GM19324 (cell line): ENCODE measurements at regions not wholly inside any gene's neighbourhood (a gene's known extent, or its start where the extent isn't known, plus 50 kb on each side); places are given as distances from the start of the nearest gene placed in this dataset.

Experiments
- ATAC-seq: cut with Tn5 transposase; IDR thresholded peaks from one replicate; pipeline ENCODE4 v1.9.1; 2021; ENCODE audit warnings: mild to moderate bottlenecking, moderate library complexity; ENCODE audit not compliant: unreplicated experiment, low FRiP score

GRCh38 chr7:124364283-124364682 lies 331.4 kb upstream of the TMEM229A start:
- no peak for ATAC-seq

GRCh38 chr7:124354201-124354600 lies 321.3 kb upstream of the TMEM229A start:
- ATAC-seq: no peak

GRCh38 chr7:124351950-124352349 lies 319.1 kb upstream of the TMEM229A start:
- ATAC-seq: no peak

- no peak for ATAC-seq
These were observed 316.6 kb upstream of the TMEM229A start for GRCh38 chr7:124349443-124349842.

- ATAC-seq: no peak
These were observed 306.0 kb upstream of the TMEM229A start for GRCh38 chr7:124338861-124339260.

- ATAC-seq: no peak
These were observed 298.0 kb upstream of the TMEM229A start for GRCh38 chr7:124330731-124331407.

GRCh38 chr7:124328774-124329173 lies 295.9 kb upstream of the TMEM229A start:
- no peak for ATAC-seq

GRCh38 chr7:124324262-124324661 lies 291.4 kb upstream of the TMEM229A start:
- ATAC-seq: no peak

- ATAC-seq: no peak
These were observed 290.7 kb upstream of the TMEM229A start for GRCh38 chr7:124323597-124323996.

GRCh38 chr7:124322561-124322960 lies 289.7 kb upstream of the TMEM229A start:
- no peak for ATAC-seq

GRCh38 chr7:124318721-124319450 lies 286.0 kb upstream of the TMEM229A start:
- no peak for ATAC-seq

- no peak for ATAC-seq
These were observed 278.1 kb upstream of the TMEM229A start for GRCh38 chr7:124310934-124311390.

GRCh38 chr7:124308384-124308783 lies 275.5 kb upstream of the TMEM229A start:
- ATAC-seq: no peak

- no peak for ATAC-seq
These were observed 262.4 kb upstream of the TMEM229A start for GRCh38 chr7:124295289-124295688.

- no peak for ATAC-seq
These were observed 252.1 kb upstream of the TMEM229A start for GRCh38 chr7:124284937-124285336.

- peak; percentile 77 for ATAC-seq
These were observed 243.2 kb upstream of the TMEM229A start for GRCh38 chr7:124276005-124276622.

- no peak for ATAC-seq
These were observed 242.5 kb upstream of the TMEM229A start for GRCh38 chr7:124275411-124275810.

GRCh38 chr7:124269774-124270173 lies 236.9 kb upstream of the TMEM229A start:
- ATAC-seq: no peak

- no peak for ATAC-seq
These were observed 234.3 kb upstream of the TMEM229A start for GRCh38 chr7:124267154-124267553.

GRCh38 chr7:124263232-124263827 lies 230.5 kb upstream of the TMEM229A start:
- peak; percentile 92 for ATAC-seq

GRCh38 chr7:124261710-124262109 lies 228.8 kb upstream of the TMEM229A start:
- ATAC-seq: no peak
